OCI-LY1 (cell line): ENCODE measurements at regions not wholly inside any gene's neighbourhood (a gene's known extent, or its start where the extent isn't known, plus 50 kb on each side); places are given as distances from the start of the nearest gene placed in this dataset.

Source experiments
- EZH2 ChIP-seq: fragments of 200-600 bp; sonication (generic), shearing (Covaris generic); IDR thresholded peaks from 2 replicates; pipeline ENCODE4 v1.8.0; 2017; ENCODE audit warnings: borderline replicate concordance, mixed run types, mild to moderate bottlenecking, antibody characterized with exemption, low read length, moderate library complexity, mixed read lengths
- TF ChIP-seq, protein P1 (sequence below): fragments of 200-600 bp; sonication (generic), shearing (Covaris generic); IDR thresholded peaks from 2 replicates; pipeline ENCODE4 v1.5.1; 2017; ENCODE audit warnings: mild to moderate bottlenecking, antibody characterized with exemption, low read length, moderate library complexity, mixed read lengths

GRCh38 chr5:111901296-111901695 is 144.3 kb upstream of the NREP start:
- TF ChIP-seq, protein P1, sequence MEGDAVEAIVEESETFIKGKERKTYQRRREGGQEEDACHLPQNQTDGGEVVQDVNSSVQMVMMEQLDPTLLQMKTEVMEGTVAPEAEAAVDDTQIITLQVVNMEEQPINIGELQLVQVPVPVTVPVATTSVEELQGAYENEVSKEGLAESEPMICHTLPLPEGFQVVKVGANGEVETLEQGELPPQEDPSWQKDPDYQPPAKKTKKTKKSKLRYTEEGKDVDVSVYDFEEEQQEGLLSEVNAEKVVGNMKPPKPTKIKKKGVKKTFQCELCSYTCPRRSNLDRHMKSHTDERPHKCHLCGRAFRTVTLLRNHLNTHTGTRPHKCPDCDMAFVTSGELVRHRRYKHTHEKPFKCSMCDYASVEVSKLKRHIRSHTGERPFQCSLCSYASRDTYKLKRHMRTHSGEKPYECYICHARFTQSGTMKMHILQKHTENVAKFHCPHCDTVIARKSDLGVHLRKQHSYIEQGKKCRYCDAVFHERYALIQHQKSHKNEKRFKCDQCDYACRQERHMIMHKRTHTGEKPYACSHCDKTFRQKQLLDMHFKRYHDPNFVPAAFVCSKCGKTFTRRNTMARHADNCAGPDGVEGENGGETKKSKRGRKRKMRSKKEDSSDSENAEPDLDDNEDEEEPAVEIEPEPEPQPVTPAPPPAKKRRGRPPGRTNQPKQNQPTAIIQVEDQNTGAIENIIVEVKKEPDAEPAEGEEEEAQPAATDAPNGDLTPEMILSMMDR: no peak
- TF ChIP-seq EZH2: no peak
